ENCODE measurements at regions not wholly inside any gene's neighbourhood (a gene's known extent, or its start where the extent isn't known, plus 50 kb on each side); places are given as distances from the start of the nearest gene placed in this dataset.

GRCh38 chr4:155060873-155061272, 147.6 kb upstream of the NPY2R start:
- no peak for TF ChIP-seq CTCF (IDR thresholded peaks at IDR 0.05; ENCODE audit: low read depth, low read length, poor library complexity, severe bottlenecking)
- no peak for TF ChIP-seq EZH2phosphoT487 (IDR thresholded peaks at IDR 0.05; ENCODE audit: borderline replicate concordance, low read length)
